Epithelial cell of esophagus (primary cell): ENCODE measurements at regions not wholly inside any gene's neighbourhood (a gene's known extent, or its start where the extent isn't known, plus 50 kb on each side); places are given as distances from the start of the nearest gene placed in this dataset.

Experiments
- DNase-seq: peaks from one replicate; pipeline ENCODE4 v3.0.0; 2010; ENCODE audit warnings: low read depth
- H3K4me3 ChIP-seq: 2 replicates; pipeline ENCODE4 v1.5.1; 2011; ENCODE audit warnings: mild to moderate bottlenecking, low read length, control low read depth
- CTCF ChIP-seq: IDR thresholded peaks from 2 replicates; pipeline ENCODE4 v1.5.1; 2011; ENCODE audit warnings: low read depth, mild to moderate bottlenecking, low read length, control low read depth, inconsistent platforms; ENCODE audit not compliant: insufficient read depth; ENCODE audit errors: missing control alignments

DNA sequence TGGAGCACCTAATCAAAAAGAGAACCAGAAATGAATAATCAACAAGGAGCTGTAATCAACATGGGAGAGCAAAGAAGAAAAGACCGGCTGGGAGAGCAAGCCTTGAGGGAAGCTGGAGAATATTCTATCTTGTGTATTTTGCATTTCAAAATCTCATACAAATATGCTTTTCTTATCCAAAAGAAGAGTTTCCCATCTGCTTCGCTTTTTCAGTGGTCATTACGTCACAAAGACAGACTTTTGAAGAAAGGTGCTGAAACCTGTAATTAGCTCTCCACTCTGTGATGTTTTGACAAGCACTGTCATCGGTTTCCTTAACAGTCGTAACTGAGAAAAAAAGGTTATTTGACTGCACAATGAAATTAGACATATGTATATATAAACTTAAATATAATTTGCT, 139.1 kb upstream of the TACR1 start:
- DNase-seq, result no peak
- no peak for TF ChIP-seq CTCF
- H3K4me3 ChIP-seq, result no peak overlapping the region

DNA sequence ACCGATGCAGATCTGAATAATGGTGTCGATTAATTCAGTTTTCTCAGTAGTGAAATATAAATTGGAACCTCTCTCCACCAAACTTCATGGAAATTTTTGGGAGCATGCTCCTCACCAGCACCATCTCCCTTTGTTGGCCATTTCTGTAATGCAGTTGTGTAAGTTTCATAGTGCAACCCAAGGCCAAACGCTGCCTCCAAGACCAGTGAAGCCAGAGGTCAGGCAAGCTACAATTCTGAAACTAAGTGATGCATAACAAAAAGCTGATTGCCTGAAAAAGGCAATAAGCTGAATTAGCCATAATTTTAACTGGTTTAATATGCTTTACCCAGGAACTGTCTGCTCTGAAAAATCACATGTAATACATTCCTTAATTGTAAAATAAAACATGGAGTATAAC, 138.3 kb upstream of the TACR1 start:
- no peak overlapping the region for H3K4me3 ChIP-seq
- DNase-seq, result no peak
- TF ChIP-seq CTCF, result no peak

- no peak for TF ChIP-seq CTCF
- DNase-seq, result no peak
- no peak overlapping the region for H3K4me3 ChIP-seq
Observed at GRCh38 chr2:75337016-75337415, 137.7 kb upstream of the TACR1 start.

GRCh38 chr2:75336451-75336850, 137.1 kb upstream of the TACR1 start:
- no peak overlapping the region for H3K4me3 ChIP-seq
- no peak for TF ChIP-seq CTCF
- no peak for DNase-seq

GRCh38 chr2:75334076-75334475, 134.8 kb upstream of the TACR1 start:
- DNase-seq, result no peak
- no peak for TF ChIP-seq CTCF
- H3K4me3 ChIP-seq, result no peak overlapping the region

- no peak for TF ChIP-seq CTCF
- no peak overlapping the region for H3K4me3 ChIP-seq
- DNase-seq, result no peak
Observed at GRCh38 chr2:75333646-75334045, 134.3 kb upstream of the TACR1 start.

GRCh38 chr2:75328156-75328555, 128.8 kb upstream of the TACR1 start:
- no peak for TF ChIP-seq CTCF
- DNase-seq, result no peak
- no peak overlapping the region for H3K4me3 ChIP-seq
